ENCODE measurements at regions not wholly inside any gene's neighbourhood (a gene's known extent, or its start where the extent isn't known, plus 50 kb on each side); places are given as distances from the start of the nearest gene placed in this dataset.

DNA sequence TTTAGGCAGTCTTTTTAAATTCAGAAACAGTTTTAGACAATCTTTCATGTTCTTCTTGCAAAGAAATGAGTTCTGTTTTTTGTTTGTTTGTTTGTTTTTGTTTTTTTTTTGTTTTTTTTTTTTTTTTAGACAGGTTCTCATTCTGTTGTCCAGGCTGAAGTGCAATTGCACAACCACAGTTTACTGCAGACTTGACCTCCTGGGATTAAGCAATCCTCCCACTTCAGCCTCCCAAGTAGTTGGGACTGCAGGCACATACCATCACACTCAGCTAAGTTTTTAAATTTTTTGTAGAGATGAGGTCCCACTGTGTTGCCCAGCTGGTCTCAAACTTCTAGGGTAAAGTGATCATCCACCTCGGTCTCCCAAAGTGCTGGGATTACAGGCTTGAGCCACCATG is 96.2 kb downstream of the OTOR start:
- no peaks in the 10 kb centered on the region for H3K36me3 Mint-ChIP-seq (ENCODE audit: low read depth)
- no peak overlapping the region for H3K4me3 Mint-ChIP-seq (ENCODE audit: unreplicated experiment)
- H3K27me3 Mint-ChIP-seq (ENCODE audit: low read depth) = no peaks in the 10 kb centered on the region
- DNase-seq (ENCODE audit: low spot score) = no peak
- TF ChIP-seq, protein P1, sequence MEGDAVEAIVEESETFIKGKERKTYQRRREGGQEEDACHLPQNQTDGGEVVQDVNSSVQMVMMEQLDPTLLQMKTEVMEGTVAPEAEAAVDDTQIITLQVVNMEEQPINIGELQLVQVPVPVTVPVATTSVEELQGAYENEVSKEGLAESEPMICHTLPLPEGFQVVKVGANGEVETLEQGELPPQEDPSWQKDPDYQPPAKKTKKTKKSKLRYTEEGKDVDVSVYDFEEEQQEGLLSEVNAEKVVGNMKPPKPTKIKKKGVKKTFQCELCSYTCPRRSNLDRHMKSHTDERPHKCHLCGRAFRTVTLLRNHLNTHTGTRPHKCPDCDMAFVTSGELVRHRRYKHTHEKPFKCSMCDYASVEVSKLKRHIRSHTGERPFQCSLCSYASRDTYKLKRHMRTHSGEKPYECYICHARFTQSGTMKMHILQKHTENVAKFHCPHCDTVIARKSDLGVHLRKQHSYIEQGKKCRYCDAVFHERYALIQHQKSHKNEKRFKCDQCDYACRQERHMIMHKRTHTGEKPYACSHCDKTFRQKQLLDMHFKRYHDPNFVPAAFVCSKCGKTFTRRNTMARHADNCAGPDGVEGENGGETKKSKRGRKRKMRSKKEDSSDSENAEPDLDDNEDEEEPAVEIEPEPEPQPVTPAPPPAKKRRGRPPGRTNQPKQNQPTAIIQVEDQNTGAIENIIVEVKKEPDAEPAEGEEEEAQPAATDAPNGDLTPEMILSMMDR (IDR thresholded peaks at IDR 0.05) = no peak
- H3K27ac Mint-ChIP-seq (ENCODE audit: unreplicated experiment) = no peak overlapping the region
- H3K4me1 Mint-ChIP-seq (ENCODE audit: low read depth) = no peaks in the 10 kb centered on the region
- H3K9me3 Mint-ChIP-seq (ENCODE audit: low read depth) = no peaks in the 10 kb centered on the region

- H3K27ac Mint-ChIP-seq (ENCODE audit: unreplicated experiment) = no peak overlapping the region
- TF ChIP-seq, protein P1 (IDR thresholded peaks at IDR 0.05) = no peak
- DNase-seq (ENCODE audit: low spot score) = no peak
- H3K4me3 Mint-ChIP-seq (ENCODE audit: unreplicated experiment) = no peak overlapping the region
- no peaks in the 10 kb centered on the region for H3K9me3 Mint-ChIP-seq (ENCODE audit: low read depth)
- H3K36me3 Mint-ChIP-seq (ENCODE audit: low read depth) = no peaks in the 10 kb centered on the region
- no peaks in the 10 kb centered on the region for H3K27me3 Mint-ChIP-seq (ENCODE audit: low read depth)
- no peaks in the 10 kb centered on the region for H3K4me1 Mint-ChIP-seq (ENCODE audit: low read depth)
Observed at GRCh38 chr20:16846006-16846405, 97.8 kb downstream of the OTOR start.

DNA sequence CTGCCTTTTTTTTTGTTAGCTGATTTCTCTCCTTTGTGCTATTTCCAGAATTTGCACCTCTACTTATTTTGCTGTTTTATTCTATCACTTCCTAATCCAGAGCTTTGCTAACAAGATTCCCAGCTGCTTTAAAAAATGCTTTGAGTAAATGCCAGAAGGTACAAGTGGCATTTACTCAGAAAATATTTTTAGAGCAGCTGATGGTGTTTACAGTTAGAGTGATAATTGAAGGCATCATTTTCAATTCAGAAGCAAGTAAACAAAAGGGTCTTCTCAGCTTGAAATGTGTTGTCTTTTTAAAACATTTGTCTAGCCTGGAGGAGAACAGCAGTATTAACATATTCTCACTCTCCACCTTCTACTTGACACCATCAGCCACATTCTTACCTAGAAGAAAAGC is 99.9 kb downstream of the OTOR start:
- H3K4me1 Mint-ChIP-seq (ENCODE audit: low read depth) = no peaks in the 10 kb centered on the region
- peaks cover 7% of the 10 kb centered on the region for H3K9me3 Mint-ChIP-seq (ENCODE audit: low read depth)
- TF ChIP-seq, protein P1 (IDR thresholded peaks at IDR 0.05) = no peak
- H3K4me3 Mint-ChIP-seq (ENCODE audit: unreplicated experiment) = no peak overlapping the region
- no peak for DNase-seq (ENCODE audit: low spot score)
- no peaks in the 10 kb centered on the region for H3K36me3 Mint-ChIP-seq (ENCODE audit: low read depth)
- peaks cover 6% of the 10 kb centered on the region for H3K27me3 Mint-ChIP-seq (ENCODE audit: low read depth)
- no peak overlapping the region for H3K27ac Mint-ChIP-seq (ENCODE audit: unreplicated experiment)

- H3K36me3 Mint-ChIP-seq (ENCODE audit: low read depth) = no peaks in the 10 kb centered on the region
- peaks cover 8% of the 10 kb centered on the region for H3K9me3 Mint-ChIP-seq (ENCODE audit: low read depth)
- peaks cover 6% of the 10 kb centered on the region for H3K27me3 Mint-ChIP-seq (ENCODE audit: low read depth)
- no peak for DNase-seq (ENCODE audit: low spot score)
- H3K4me3 Mint-ChIP-seq (ENCODE audit: unreplicated experiment) = no peak overlapping the region
- H3K4me1 Mint-ChIP-seq (ENCODE audit: low read depth) = no peaks in the 10 kb centered on the region
- TF ChIP-seq, protein P1 (IDR thresholded peaks at IDR 0.05) = no peak
- H3K27ac Mint-ChIP-seq (ENCODE audit: unreplicated experiment) = no peak overlapping the region
Observed at GRCh38 chr20:16848526-16848925, 100.4 kb downstream of the OTOR start.

- DNase-seq (ENCODE audit: low spot score) = no peak
- H3K4me1 Mint-ChIP-seq (ENCODE audit: low read depth) = no peaks in the 10 kb centered on the region
- no peak overlapping the region for H3K27ac Mint-ChIP-seq (ENCODE audit: unreplicated experiment)
- TF ChIP-seq, protein P1 (IDR thresholded peaks at IDR 0.05) = no peak
- no peak overlapping the region for H3K4me3 Mint-ChIP-seq (ENCODE audit: unreplicated experiment)
- no peaks in the 10 kb centered on the region for H3K36me3 Mint-ChIP-seq (ENCODE audit: low read depth)
- peaks cover 2% of the 10 kb centered on the region for H3K27me3 Mint-ChIP-seq (ENCODE audit: low read depth)
- H3K9me3 Mint-ChIP-seq (ENCODE audit: low read depth) = peaks cover 13% of the 10 kb centered on the region
Observed at GRCh38 chr20:16860914-16861313, 112.8 kb downstream of the OTOR start.

Measured in chondrocyte (in vitro differentiated cells).